ENCODE measurements at regions not wholly inside any gene's neighbourhood (a gene's known extent, or its start where the extent isn't known, plus 50 kb on each side); places are given as distances from the start of the nearest gene placed in this dataset.

DNA sequence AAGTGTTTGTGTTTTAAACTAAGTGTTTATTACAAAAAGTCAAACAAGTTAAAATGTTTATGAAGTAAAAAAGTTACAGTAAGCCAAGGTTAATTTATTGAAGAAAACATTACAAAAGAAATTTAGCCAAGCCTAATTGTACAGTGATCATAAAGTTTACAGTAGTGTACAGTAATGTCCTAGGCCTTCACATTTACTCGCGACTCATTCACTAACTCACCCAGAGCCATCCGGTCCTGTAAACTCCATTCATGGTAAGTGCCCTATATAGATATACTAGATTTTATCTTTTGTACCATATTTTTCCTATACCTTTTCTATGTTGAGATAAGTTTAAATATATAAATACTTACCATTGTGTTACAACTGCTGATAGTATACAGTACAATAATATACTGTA, 481.8 kb upstream of the TENM4 start:
- no peaks in the 10 kb centered on the region for H3K36me3 Mint-ChIP-seq (ENCODE audit: low read depth, unreplicated experiment)
- no peak overlapping the region for H3K27ac Mint-ChIP-seq (ENCODE audit: unreplicated experiment)
- no peak overlapping the region for H3K4me3 Mint-ChIP-seq (ENCODE audit: unreplicated experiment)
- no peaks in the 10 kb centered on the region for H3K9me3 Mint-ChIP-seq (ENCODE audit: unreplicated experiment)
- TF ChIP-seq, protein P1, sequence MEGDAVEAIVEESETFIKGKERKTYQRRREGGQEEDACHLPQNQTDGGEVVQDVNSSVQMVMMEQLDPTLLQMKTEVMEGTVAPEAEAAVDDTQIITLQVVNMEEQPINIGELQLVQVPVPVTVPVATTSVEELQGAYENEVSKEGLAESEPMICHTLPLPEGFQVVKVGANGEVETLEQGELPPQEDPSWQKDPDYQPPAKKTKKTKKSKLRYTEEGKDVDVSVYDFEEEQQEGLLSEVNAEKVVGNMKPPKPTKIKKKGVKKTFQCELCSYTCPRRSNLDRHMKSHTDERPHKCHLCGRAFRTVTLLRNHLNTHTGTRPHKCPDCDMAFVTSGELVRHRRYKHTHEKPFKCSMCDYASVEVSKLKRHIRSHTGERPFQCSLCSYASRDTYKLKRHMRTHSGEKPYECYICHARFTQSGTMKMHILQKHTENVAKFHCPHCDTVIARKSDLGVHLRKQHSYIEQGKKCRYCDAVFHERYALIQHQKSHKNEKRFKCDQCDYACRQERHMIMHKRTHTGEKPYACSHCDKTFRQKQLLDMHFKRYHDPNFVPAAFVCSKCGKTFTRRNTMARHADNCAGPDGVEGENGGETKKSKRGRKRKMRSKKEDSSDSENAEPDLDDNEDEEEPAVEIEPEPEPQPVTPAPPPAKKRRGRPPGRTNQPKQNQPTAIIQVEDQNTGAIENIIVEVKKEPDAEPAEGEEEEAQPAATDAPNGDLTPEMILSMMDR (IDR thresholded peaks at IDR 0.05; ENCODE audit: unreplicated experiment): no peak
- no peaks in the 10 kb centered on the region for H3K4me1 Mint-ChIP-seq (ENCODE audit: unreplicated experiment)
- H3K27me3 Mint-ChIP-seq (ENCODE audit: unreplicated experiment): no peaks in the 10 kb centered on the region
- no peak for DNase-seq (ENCODE audit: low spot score)

DNA sequence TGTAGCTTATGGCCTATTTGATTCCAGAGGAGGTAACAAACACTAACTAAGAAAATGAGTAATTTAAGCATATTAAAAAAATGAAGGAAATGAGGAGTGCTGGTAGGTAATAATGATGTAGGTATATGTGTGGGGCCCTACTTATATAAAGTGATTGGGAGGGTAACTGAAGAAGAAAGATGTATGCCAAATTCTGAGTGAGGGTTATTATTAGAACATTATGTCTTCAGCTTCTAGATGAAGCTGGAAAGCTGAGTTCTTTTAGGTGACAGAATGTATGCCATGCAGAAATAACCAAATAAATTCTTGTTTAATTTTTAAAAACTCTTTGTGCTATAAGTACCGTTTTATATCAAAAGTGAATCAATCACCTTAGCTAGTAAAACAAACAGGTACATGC, 479.6 kb upstream of the TENM4 start:
- Mint-ChIP-seq H3K36me3 (ENCODE audit: low read depth, unreplicated experiment) (no peaks in the 10 kb centered on the region), H3K9me3 (ENCODE audit: unreplicated experiment) (no peaks in the 10 kb centered on the region), H3K27ac (ENCODE audit: unreplicated experiment) (no peak overlapping the region), H3K4me3 (ENCODE audit: unreplicated experiment) (no peak overlapping the region), H3K27me3 (ENCODE audit: unreplicated experiment) (peaks cover 1% of the 10 kb centered on the region), H3K4me1 (ENCODE audit: unreplicated experiment) (no peaks in the 10 kb centered on the region)
- TF ChIP-seq, protein P1 (IDR thresholded peaks at IDR 0.05; ENCODE audit: unreplicated experiment): no peak
- no peak for DNase-seq (ENCODE audit: low spot score)

DNA sequence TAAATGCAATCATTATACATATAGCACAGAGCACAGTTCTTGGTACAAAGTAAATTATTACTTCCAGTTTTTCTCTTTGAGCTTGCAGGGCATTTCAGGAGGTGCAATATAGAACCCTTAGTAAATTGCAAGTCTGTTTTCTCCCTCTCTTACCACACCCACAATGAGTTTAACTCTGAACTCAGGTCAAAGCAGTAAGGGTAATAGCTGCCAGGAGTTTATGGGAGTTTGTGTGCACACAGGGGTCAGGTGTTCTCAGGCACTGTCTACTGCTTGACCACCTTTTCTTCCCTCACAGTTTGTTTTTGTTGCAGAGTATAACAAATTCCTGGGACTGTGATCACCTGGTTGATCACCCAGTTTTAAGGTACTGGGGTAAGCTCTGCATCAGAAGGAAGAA, 478.5 kb upstream of the TENM4 start:
- H3K9me3 Mint-ChIP-seq (ENCODE audit: unreplicated experiment): no peaks in the 10 kb centered on the region
- no peak overlapping the region for H3K4me3 Mint-ChIP-seq (ENCODE audit: unreplicated experiment)
- H3K4me1 Mint-ChIP-seq (ENCODE audit: unreplicated experiment): no peaks in the 10 kb centered on the region
- H3K27ac Mint-ChIP-seq (ENCODE audit: unreplicated experiment): no peak overlapping the region
- H3K27me3 Mint-ChIP-seq (ENCODE audit: unreplicated experiment): peaks cover 1% of the 10 kb centered on the region
- no peaks in the 10 kb centered on the region for H3K36me3 Mint-ChIP-seq (ENCODE audit: low read depth, unreplicated experiment)
- no peak for DNase-seq (ENCODE audit: low spot score)
- TF ChIP-seq, protein P1 (IDR thresholded peaks at IDR 0.05; ENCODE audit: unreplicated experiment): no peak

DNA sequence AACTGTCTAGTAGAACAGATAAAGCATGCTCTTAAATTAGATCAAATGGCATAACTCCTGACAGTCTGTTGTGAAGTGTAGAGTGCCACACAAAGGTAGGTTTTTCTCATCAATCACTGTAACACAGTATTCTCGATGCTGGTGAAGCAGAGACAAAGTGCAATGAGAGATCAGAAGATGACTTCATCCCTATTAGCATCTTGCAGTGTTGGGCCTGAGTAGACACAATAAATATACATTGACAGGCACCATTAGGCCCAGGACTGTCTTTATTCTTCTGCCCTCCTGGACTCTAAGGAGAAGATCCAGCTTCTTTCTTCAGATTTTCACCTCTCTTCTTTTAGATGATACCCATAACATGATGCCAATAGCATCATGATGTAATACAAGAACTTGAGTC, 478.0 kb upstream of the TENM4 start:
- Mint-ChIP-seq H3K9me3 (ENCODE audit: unreplicated experiment) (no peaks in the 10 kb centered on the region), H3K36me3 (ENCODE audit: low read depth, unreplicated experiment) (no peaks in the 10 kb centered on the region), H3K4me1 (ENCODE audit: unreplicated experiment) (no peaks in the 10 kb centered on the region), H3K27me3 (ENCODE audit: unreplicated experiment) (peaks cover 1% of the 10 kb centered on the region), H3K4me3 (ENCODE audit: unreplicated experiment) (no peak overlapping the region), H3K27ac (ENCODE audit: unreplicated experiment) (no peak overlapping the region)
- TF ChIP-seq, protein P1 (IDR thresholded peaks at IDR 0.05; ENCODE audit: unreplicated experiment): no peak
- DNase-seq (ENCODE audit: low spot score): no peak

DNA sequence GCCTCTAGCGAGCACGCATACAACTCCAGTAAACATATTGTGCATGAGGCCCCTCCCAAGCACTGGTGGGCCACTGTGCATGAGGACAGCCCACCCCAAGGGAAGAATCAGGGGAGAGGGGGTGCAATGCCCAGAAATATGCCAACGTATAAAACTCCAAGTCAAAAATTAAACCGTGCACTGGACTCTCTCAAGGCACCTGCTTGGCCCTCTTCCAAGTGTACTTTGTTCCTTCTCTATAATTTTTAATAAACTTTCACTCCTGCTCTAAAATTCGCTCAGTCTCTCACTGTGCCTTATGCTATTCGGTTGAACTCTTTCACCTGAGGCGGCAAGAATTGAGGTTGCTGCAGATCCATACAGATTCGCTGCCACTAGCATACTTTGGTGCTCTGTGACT, 465.3 kb upstream of the TENM4 start:
- TF ChIP-seq, protein P1 (IDR thresholded peaks at IDR 0.05; ENCODE audit: unreplicated experiment): no peak
- Mint-ChIP-seq H3K27me3 (ENCODE audit: unreplicated experiment) (no peaks in the 10 kb centered on the region), H3K4me1 (ENCODE audit: unreplicated experiment) (no peaks in the 10 kb centered on the region), H3K27ac (ENCODE audit: unreplicated experiment) (no peak overlapping the region), H3K4me3 (ENCODE audit: unreplicated experiment) (no peak overlapping the region), H3K36me3 (ENCODE audit: low read depth, unreplicated experiment) (no peaks in the 10 kb centered on the region), H3K9me3 (ENCODE audit: unreplicated experiment) (no peaks in the 10 kb centered on the region)
- no peak for DNase-seq (ENCODE audit: low spot score)
